ENCODE measurements at regions not wholly inside any gene's neighbourhood (a gene's known extent, or its start where the extent isn't known, plus 50 kb on each side); places are given as distances from the start of the nearest gene placed in this dataset.
"Not testable (repeated sequence)": the region's sequence is repeated elsewhere in the genome, so short reads cannot be mapped to it uniquely, and the experiment has no call there.

DNA sequence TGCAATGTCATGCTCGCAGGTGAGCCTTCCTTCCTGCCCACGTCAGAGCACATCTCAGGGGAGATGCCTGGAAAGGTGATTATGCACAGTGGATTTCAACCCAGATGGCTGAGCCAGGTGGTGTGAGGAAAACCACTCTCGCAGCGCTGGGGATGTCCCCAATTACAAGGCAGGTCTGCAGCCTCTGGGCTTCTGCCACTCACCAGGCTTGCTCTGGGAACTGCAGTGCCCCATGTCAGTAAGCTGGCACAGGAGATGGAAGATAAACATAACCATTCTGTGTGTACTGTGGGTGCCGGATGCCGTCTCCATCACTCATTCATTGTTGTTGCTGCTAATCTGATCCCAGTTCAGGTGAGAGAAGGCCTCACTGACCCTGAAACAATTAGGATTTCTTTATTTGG is 222.9 kb upstream of the PITRM1 start:
- DNase-seq (ENCODE audit: low spot score), result no peak

DNA sequence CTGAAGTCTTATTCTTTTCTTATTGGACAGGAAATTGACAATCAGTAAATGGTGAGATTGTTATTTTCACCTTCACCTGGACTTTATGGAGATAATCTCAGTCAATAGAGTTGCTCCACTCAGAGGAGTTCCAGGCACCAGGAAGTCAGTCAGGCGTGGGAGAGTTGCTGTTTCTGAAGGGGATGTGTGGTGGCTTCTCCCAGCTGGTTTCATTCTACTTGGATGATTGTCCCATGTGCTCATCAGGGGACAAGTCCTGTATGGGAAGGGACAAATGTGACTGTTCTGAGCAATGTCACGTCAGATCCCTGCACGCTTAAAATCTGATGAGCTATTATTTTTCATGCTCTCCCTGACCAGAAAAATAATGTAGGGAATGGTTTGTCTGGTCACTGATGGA is 222.5 kb upstream of the PITRM1 start:
- DNase-seq (ENCODE audit: low spot score), result no peak

DNA sequence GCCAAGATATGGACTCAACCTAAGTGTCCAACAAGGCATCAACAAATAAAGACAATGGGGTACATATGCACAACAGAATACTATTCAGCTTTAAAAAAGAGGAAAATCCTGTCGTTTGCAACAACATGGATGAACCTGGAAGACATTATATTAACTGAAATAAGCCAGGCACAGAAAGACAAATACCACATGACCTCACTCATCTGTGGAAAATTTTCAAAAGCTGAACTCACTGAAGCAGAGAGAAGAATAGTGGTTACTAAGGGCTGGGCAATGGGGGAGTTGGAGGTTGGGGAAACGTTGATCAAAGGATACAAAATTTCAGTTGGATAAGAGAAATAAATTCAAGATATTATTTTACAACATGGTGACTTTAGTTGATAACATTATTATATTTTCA is 221.4 kb upstream of the PITRM1 start:
- no peak for DNase-seq (ENCODE audit: low spot score)

DNA sequence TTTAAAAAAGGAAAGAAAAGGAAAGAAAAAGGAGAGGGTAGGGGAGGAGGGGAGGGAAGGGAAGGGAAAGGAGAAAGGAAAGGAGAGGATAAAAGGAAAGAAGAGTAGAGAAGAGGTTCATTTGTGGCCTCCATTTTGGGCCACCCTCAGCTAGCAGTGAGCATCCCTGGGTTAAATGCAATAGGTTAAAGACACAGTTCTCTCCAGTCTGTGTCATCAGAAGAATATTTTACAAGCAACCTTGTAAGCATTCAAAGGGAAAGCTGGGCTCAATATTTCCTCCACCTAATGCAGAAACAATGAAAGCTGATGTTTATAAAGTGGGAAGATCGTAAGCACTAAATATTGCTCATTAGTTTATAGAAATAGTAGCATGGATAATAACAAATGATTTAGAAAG is 219.1 kb upstream of the PITRM1 start:
- DNase-seq (ENCODE audit: low spot score), result no peak

DNA sequence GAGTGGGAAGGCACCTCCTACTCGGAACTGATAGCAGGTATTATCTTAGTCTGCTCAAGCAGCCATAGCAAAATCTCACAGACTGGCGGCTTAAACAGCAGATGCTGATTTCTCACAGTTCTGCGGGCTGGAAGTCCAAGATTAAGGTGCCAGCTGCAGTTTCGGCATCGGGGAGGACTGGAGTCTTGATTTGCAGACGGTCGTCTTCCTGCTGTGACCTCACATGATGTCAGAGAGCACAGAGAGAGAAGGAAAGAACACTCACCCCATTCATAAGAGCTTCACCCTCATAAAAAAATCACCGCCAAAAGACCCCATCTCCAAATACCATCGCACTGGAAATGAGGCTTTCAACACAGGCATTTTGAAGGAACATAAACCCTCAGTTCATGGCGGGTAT is 216.5 kb upstream of the PITRM1 start:
- no peak for DNase-seq (ENCODE audit: low spot score)

DNA sequence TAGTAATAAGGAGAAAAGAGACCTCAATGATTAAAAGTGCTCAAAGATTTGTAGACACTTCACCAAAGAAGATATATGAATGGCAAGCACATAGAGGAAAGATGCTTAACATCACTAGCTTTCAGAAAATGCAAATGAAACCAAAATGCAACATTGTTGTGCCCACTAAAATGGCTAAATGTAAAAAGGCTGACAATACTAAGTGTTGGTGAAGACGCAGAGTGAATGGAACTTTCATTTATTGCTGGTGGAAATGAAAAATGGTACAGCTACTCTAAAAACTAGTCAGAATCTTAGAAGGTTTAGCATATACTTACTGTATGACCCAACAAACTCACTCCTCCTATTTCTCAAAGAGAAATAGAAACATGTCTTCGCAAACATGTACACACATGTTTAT is 212.9 kb upstream of the PITRM1 start:
- no peak for DNase-seq (ENCODE audit: low spot score)

DNA sequence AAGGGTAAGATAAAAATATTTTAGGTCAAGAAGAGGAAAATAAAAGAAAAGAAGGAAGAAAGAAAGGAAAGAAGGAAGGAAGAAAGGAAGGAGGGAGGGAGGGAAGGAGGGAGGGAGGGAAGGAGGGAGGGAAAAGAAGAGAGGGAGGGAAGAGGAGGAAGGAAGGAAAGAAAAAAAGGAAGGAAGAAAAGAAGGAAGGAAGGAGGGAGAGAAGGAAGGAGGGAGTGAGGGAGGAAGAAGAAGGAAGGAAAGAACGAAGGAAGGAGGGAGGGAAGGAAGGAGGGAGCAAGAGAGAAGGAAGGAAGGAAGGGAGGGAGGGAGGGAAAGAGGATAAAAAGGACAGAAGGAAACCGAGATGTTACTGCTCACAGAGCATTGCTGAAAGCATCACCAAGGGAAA is 209.5 kb upstream of the PITRM1 start:
- DNase-seq (ENCODE audit: low spot score), result no peak

DNA sequence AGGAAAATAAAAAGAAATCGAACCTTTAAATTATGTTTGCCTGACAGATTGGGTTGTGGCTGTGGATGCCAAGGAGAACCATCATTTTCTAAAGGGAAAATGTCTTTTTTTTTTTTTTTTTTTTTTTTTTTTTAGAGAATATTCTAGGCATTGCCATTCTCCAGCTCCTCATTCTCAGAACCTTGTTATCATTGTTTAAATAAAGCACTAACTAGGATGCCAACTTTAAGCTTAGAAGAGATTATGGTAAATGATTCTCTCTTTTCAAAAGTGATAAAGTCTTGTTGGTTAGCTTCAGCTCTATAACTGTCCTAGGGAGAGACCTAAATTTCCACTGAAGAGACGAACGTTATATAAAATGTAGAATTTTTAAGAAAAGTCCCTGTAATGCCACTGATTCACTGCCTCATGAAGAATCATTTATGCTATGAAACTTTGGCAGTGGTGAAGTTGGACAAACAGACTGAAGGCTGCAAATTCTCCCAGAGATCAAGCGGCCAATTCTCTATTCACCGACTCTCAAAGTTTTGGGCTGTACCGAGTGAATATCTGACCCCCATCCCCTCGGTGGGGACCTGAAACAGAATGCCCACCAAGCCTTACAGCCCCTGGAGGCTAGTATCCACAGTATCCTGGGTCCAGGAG is 207.9 kb upstream of the PITRM1 start:
- DNase-seq (ENCODE audit: low spot score), result no peak

DNA sequence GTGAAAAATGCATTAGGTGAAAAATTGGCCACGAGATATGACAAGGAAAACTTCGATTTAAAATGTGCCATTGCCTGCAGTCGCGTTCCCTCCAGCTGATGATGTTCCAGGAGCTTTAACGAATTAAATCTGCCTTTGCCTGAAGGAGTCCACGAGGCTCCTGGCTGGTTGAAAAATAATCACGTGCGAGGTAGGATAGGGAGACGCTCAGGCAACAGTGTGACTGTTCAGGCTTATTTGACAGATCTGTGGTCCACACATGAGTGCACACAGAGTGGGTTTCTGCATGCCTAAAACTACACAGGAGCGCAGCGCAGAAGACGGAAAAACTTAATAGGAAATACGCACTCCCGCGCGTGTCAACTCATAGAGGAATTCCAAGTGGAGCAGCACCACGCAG is 204.0 kb upstream of the PITRM1 start:
- DNase-seq (ENCODE audit: low spot score), result no peak

DNA sequence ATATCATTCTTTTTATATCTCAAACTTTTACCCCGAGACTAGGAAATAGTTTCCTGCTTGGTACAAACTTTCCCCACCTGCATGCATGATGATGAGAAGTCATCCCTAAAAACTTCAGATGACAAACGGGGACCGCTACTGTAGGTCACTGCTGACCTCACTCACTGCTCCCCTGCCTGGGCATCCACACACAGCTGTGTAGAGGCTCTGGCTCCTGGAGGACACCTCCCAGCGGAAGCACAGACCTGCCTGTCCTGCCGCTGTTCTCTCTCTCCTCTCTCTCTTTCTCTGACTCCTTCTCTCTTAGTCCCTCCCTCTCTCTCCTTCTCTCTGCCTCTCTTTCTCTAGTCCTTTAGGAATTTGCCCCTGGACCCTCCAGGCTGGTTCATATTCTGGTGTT is 202.9 kb upstream of the PITRM1 start:
- no peak for DNase-seq (ENCODE audit: low spot score)

DNA sequence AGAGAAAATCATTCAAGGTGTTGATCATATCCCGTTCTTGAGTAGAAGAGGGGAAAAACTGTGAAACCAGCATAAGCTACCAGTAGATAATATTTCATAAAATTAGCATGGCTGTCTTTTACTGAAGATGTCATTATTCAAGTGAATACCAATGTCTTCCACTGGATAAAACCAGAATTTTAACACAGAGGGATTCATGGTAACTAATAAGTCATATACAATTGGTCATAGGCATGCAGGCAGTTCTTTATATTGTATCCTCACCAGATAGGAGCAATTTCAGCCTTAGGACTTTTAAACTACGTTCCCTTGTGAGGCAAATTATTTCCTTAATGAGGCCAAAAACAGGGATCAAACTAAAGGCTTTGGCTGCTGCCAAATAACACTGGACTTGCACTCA is 202.3 kb upstream of the PITRM1 start:
- DNase-seq (ENCODE audit: low spot score), result no peak

DNA sequence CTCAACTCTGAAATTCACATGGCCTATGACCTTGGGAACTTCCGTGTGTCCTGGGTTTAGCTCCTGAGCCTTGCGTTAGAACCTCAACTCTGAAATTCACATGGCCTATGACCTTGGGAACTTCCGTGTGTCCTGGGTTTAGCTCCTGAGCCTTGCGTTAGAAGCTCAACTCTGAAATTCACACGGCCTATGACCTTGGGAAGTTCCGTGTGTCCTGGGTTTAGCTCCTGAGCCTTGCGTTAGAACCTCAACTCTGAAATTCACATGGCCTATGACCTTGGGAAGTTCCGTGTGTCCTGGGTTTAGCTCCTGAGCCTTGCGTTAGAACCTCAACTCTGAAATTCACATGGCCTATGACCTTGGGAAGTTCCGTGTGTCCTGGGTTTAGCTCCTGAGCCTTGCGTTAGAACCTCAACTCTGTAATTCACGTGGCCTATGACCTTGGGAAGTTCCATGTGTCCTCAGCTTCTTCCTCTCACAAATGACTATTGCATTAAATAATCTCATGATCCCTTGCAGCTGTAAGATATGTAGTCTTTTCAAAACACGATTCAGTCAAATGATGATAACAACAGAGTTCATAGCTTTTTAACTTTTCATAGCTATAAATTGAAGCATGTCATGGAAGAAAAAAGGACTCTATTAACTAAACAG is 200.9 kb upstream of the PITRM1 start:
- DNase-seq (ENCODE audit: low spot score), result not testable (repeated sequence)

DNA sequence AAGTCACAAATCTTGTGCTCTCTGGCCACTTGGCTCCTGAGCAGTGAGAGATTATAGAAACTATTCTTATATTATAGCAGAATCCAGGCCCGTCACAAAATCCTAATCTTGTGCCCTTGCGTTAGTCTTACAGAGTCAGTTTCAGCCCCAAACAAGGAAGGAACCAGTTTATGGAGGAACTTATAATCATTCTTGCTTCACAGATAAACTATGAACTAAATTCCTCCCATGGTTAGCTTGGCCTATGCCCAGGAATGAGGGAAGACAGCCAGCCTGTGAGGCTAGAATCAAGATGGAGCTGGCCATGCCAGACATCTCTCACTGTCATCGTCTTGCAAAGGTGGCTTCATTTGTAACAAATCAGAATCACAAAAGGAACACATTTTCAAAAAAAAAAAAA is 199.7 kb upstream of the PITRM1 start:
- no peak for DNase-seq (ENCODE audit: low spot score)

DNA sequence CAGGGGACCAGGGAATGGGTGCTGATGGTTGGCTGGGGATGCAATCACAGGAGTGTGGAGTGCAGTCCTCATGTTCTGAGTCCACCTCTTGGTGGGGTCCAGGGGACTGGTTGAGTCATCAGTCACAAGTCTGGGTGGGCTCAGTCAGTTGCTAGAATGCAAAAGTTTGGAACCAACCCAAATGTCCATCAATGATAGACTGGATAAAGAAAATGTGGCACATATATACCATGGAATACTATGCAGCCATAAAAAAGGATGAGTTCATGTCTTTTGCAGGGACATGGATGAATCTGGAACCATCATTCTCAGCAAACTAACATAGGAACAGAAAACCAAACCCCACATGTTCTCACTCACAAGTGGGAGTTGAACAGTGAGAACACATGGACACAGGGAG is 199.0 kb upstream of the PITRM1 start:
- not testable (repeated sequence) for DNase-seq (ENCODE audit: low spot score)

DNA sequence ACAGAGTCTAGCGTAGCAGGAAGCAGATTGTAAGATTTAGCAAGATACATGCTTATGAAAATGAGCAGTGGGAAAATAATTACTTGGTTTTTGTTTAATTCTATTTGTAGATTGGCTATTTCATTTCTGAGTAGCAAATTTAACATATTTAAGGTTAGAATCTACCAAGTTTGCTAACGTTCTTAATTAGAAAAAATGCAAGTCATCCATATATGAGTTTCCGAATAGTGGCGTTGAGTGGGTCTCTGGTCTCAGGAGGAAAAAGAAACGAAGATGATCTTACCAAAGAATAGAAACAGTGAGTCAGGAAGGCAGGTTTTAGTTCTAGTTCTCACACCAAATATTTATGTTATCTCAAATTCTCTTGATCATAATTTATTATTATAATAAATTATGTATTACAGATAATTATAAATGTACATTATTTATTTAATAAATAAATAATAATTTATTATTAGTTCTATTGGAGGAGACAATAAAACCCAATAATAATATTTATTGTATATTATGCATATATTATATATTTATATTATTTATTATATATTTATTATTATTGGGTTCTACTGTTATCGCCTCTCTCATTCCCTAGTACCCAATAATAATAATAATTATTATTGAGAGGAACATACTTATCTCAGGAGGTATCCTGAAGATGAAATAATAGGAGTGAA is 194.3 kb upstream of the PITRM1 start:
- no peak for DNase-seq (ENCODE audit: low spot score)

DNA sequence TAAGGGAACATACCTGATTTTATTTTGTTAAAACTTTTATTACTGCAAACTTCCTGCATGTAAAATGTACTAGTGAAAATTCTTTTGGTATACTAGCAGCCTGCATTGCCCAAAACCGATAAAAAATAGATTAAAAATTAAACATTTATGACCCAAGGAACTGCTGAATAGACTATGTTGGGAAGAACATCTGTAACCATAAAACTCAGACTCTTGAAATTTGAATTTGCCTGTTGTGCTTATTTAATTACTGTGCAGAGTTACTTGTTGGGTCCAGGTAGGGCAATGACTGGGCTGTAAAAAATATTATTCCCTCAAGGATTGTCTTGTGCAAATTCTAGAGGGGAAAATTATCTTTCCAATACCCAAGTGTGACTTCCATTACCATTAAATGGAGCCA is 193.5 kb upstream of the PITRM1 start:
- DNase-seq (ENCODE audit: low spot score), result no peak

DNA sequence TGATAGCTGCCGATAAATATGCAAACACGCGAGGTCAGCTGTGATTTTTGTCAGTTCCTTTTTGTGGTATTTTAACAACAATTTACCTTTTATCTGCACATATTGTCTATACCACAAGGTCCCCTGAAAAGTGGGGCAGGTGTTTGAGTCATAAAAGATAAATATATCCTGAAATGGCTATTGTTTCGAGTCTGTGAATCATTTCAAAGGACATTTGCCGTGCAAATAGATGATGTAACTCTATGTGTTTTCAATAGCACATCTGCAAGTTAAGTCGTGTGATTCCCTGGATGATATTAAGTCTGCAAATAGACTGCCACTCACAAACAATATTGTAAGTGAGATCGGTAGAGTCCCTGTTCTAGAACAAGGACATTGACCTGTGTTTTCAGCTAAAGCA is 193.0 kb upstream of the PITRM1 start:
- DNase-seq (ENCODE audit: low spot score), result no peak

DNA sequence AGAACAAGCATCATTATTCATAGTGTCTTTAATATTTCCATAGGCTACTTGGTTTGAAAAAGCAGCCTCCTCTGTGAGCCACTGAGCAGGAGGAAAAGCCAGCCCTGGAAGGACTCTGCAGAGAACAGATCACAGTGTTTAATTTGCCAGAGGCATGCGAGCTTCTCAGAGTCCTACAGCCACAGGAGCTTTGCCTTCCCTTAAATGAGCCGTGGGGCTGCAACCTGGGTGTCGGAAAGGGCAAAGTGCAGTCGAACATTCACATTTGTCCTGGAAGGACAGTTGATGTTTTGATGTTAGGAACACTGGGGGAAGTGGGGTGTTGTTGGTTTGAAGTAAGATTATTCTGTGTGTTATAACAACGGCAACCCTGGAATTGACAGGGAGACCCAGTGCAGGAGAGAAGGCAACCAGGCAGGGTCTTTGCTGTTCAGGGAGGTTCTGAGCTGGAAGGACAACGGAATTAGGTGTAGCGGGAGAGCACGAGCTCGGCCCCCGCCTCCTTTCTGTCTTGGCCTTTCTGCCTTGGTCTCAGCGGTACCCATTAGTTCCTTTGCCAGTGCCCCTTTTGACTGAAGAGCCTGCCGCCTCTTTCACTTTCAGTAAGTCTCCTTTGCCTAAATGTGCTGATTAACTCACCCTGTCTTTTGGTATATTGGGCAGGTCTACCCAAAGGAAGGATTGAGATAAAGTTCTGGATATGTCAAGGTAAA is 192.3 kb upstream of the PITRM1 start:
- no peak for DNase-seq (ENCODE audit: low spot score)

DNA sequence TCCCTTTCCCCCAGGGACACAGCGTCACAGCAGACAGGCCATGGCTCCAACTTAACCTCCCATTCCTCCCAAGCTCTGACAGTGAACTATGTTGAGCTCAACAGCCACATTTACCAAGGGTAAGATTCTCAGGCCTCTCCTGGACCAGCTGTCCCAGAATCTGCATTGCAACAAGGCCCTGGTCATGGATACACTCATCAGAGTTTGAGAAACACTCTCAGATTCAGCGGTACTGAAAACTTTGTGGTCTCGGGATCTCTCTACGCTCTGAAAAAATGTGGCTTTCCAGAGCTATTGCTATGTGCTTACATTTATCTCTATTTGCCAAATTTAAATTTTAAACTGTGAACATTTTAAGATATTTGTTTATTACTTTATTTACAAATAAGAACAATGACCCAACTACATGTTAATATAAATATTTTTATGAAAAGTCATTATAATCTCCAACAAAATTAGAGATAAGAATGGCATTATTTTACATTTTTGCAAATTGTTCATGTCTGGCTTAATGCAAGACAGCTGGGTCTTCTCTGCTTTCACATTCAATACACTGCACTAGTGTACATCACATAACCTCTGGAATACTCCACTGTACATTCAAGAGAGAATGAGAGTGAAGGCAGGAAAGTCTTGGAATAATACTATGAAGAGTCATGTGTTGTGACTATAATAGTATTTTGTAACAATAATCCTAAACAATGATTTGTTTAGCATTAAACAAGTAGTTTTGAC is 190.9 kb upstream of the PITRM1 start:
- no peak for DNase-seq (ENCODE audit: low spot score)

DNA sequence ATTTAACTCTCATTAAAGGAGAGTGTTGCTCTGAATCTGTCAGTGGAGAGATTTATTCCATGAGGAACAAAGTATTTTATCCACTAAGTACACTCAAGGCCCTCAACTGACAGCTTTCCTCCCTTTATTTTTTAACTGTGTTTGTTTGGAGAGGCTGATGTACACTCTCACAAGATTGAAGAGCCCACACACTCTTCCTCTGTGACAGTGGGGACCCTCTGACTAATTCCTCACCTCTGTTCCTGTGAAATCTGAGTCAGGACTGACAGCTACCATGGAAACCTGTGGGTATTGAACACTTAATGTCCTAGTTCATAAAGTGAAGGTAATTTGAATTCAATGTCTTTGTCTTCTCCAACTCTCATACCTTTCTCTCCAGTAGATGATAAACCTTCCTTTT is 189.8 kb upstream of the PITRM1 start:
- no peak for DNase-seq (ENCODE audit: low spot score)

DNA sequence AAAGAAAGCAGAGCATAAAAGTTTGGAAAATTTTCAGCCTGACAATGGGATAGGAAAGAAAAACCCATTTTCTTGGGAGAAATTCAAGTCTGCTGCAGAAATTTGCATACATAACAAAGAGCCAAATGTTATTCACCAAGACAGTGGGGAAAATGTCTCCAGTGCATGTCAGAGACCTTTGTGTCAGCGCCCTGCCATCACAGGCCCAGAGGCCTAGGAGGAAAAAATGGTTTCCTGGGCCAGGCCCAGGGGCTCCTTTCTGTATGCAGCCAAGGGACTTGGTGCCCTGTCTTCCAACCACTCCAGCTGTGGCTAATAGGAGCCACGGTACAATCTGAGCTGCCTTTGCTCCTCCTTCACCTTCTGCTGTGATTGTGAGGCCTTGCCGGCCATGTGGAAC is 189.1 kb upstream of the PITRM1 start:
- no peak for DNase-seq (ENCODE audit: low spot score)

DNA sequence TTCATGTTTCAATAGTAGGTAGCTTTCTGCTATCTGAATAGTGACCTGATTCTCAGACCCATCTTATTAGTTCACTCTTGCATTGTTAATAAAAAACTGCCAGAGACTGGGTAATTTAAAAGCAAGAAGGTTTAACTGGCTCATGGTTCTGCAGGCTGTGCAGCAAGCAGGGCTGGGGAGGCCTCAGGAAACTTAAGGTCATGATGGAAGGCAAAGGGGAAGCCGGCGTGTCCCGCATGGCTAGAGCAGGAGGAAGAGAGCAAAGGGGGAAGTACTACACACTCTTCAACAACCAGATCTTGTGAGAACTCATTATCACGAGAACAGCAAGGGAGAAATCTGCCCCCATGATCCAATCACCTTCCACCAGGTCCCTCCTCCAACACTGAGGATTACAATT is 185.2 kb upstream of the PITRM1 start:
- no peak for DNase-seq (ENCODE audit: low spot score)

All from mesenteric fat pad (tissue), 1 donor.